ENCODE measurements at regions not wholly inside any gene's neighbourhood (a gene's known extent, or its start where the extent isn't known, plus 50 kb on each side); places are given as distances from the start of the nearest gene placed in this dataset.
"Not testable (repeated sequence)": the region's sequence is repeated elsewhere in the genome, so short reads cannot be mapped to it uniquely, and the experiment has no call there.

- 77 to 84% methylated on average over 6 of the region's 6 CpGs for WGBS, 2 donors
- intact Hi-C loops (cut with DNase I) = no loop called here
- DNase-seq (no peak), ATAC-seq (no peak)
- no peaks in the 10 kb centered on the region for H3K9me3 ChIP-seq
- H3K36me3 ChIP-seq = no peaks in the 10 kb centered on the region
- TF ChIP-seq CTCF (IDR thresholded peaks at IDR 0.05) = no peak
- peaks cover 0 to 46% (median 10%) of the 10 kb centered on the region in 9 donors for H3K4me1 ChIP-seq
- no peaks in the 10 kb centered on the region for H3K27me3 ChIP-seq
- H3K27ac ChIP-seq = no peak overlapping the region
- H3K4me3 ChIP-seq = no peak overlapping the region
These were observed 131.0 kb upstream of the KLF3 start for GRCh38 chr4:38532908-38533499.

GRCh38 chr4:38534344-38535045 lies 129.5 kb upstream of the KLF3 start:
- no peaks in the 10 kb centered on the region for H3K9me3 ChIP-seq
- TF ChIP-seq CTCF (IDR thresholded peaks at IDR 0.05) = no peak
- no peak overlapping the region for H3K27ac ChIP-seq
- H3K27me3 ChIP-seq = no peaks in the 10 kb centered on the region
- WGBS, 2 donors = 73% methylated on average over 3 of the region's 3 CpGs
- ATAC-seq (no peak), DNase-seq (no peak)
- intact Hi-C loops (cut with DNase I) = no loop called here
- H3K36me3 ChIP-seq = no peaks in the 10 kb centered on the region
- no peak overlapping the region for H3K4me3 ChIP-seq
- H3K4me1 ChIP-seq = peaks cover 0 to 31% (median 5%) of the 10 kb centered on the region in 9 donors

GRCh38 chr4:38535071-38535470 lies 128.9 kb upstream of the KLF3 start:
- DNase-seq; H3K36me3 ChIP-seq; intact Hi-C loops (cut with DNase I); H3K27me3 ChIP-seq; ATAC-seq; H3K4me3 ChIP-seq; H3K9me3 ChIP-seq; H3K27ac ChIP-seq: not testable (repeated sequence)
- peaks cover 0 to 25% (median 0%) of the 10 kb centered on the region in 9 donors for H3K4me1 ChIP-seq
- 89 to 90% methylated on average over 1 of the region's 1 CpG for WGBS, 2 donors

GRCh38 chr4:38535717-38536116 lies 128.3 kb upstream of the KLF3 start:
- H3K27me3 ChIP-seq = no peaks in the 10 kb centered on the region
- WGBS, 2 donors = 75 to 76% methylated on average over 5 of the region's 5 CpGs
- no peak overlapping the region for H3K4me3 ChIP-seq
- no peaks in the 10 kb centered on the region for H3K9me3 ChIP-seq
- intact Hi-C loops (cut with DNase I) = no loop called here
- DNase-seq = no peak
- H3K27ac ChIP-seq = no peak overlapping the region
- H3K36me3 ChIP-seq = no peaks in the 10 kb centered on the region
- no peak for ATAC-seq
- TF ChIP-seq CTCF (IDR thresholded peaks at IDR 0.05) = no peak
- peaks cover 0 to 19% (median 0%) of the 10 kb centered on the region in 9 donors for H3K4me1 ChIP-seq

GRCh38 chr4:38536716-38537115 lies 127.3 kb upstream of the KLF3 start:
- peaks cover 0 to 11% (median 0%) of the 10 kb centered on the region in 9 donors for H3K4me1 ChIP-seq
- H3K9me3 ChIP-seq = no peaks in the 10 kb centered on the region
- no peaks in the 10 kb centered on the region for H3K36me3 ChIP-seq
- no peak for TF ChIP-seq CTCF (IDR thresholded peaks at IDR 0.05)
- intact Hi-C loops (cut with DNase I) = no loop called here
- WGBS, 2 donors = 71 to 95% methylated on average over 2 of the region's 2 CpGs
- H3K4me3 ChIP-seq = no peak overlapping the region
- DNase-seq (no peak), ATAC-seq (no peak)
- H3K27me3 ChIP-seq = no peaks in the 10 kb centered on the region
- no peak overlapping the region for H3K27ac ChIP-seq

All from heart right ventricle (tissue), 16 donors.